ENCODE measurements at regions not wholly inside any gene's neighbourhood (a gene's known extent, or its start where the extent isn't known, plus 50 kb on each side); places are given as distances from the start of the nearest gene placed in this dataset.
A peak's percentile ranks its signal among the peaks of the same experiment; 100 is the strongest.

- H3K4me1 Mint-ChIP-seq, result no peaks in the 10 kb centered on the region
- TF ChIP-seq, protein P1, sequence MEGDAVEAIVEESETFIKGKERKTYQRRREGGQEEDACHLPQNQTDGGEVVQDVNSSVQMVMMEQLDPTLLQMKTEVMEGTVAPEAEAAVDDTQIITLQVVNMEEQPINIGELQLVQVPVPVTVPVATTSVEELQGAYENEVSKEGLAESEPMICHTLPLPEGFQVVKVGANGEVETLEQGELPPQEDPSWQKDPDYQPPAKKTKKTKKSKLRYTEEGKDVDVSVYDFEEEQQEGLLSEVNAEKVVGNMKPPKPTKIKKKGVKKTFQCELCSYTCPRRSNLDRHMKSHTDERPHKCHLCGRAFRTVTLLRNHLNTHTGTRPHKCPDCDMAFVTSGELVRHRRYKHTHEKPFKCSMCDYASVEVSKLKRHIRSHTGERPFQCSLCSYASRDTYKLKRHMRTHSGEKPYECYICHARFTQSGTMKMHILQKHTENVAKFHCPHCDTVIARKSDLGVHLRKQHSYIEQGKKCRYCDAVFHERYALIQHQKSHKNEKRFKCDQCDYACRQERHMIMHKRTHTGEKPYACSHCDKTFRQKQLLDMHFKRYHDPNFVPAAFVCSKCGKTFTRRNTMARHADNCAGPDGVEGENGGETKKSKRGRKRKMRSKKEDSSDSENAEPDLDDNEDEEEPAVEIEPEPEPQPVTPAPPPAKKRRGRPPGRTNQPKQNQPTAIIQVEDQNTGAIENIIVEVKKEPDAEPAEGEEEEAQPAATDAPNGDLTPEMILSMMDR (conservative IDR thresholded peaks at IDR 0.05), result no peak
- DNase-seq, result no peak
Measured at GRCh38 chr7:42833411-42833810, 78.5 kb downstream of the C7orf25 start.

GRCh38 chr7:42832667-42833066 is 79.2 kb downstream of the C7orf25 start:
- Mint-ChIP-seq H3K4me3 (no peak overlapping the region), H3K27ac (no peak overlapping the region)

More at GRCh38 chr7:42833411-42833810, 78.5 kb downstream of the C7orf25 start:
- Mint-ChIP-seq H3K27ac (no peak overlapping the region), H3K9me3 (no peaks in the 10 kb centered on the region), H3K36me3 (ENCODE audit: low read depth) (no peaks in the 10 kb centered on the region), H3K27me3 (ENCODE audit: insufficient read depth) (peaks cover 3% of the 10 kb centered on the region), H3K4me3 (no peak overlapping the region)
- WGBS, 2 experiments (ENCODE audit: insufficient coverage in 1 of 2, insufficient read length in 1 of 2), result 88 to 100% methylated on average over 1 to 4 of the region's 4 CpGs
- Histone ChIP-seq H3K9me3 (ENCODE audit: control insufficient read depth, low read length) (no peaks in the 10 kb centered on the region), H3K27me3 (ENCODE audit: control insufficient read depth, insufficient read depth, low read length, poor library complexity, severe bottlenecking) (no peaks in the 10 kb centered on the region), H3K4me1 (ENCODE audit: control insufficient read depth, insufficient read depth, low read length) (no peaks in the 10 kb centered on the region), H3K27ac (ENCODE audit: low read depth, low read length) (no peak overlapping the region), H3K36me3 (ENCODE audit: control insufficient read depth, insufficient read depth, low read length) (no peaks in the 10 kb centered on the region), H3K4me3 (ENCODE audit: low read length) (no peak overlapping the region), H3K9ac (ENCODE audit: extremely low read depth, low read length, poor library complexity, severe bottlenecking) (no peak overlapping the region)

DNA sequence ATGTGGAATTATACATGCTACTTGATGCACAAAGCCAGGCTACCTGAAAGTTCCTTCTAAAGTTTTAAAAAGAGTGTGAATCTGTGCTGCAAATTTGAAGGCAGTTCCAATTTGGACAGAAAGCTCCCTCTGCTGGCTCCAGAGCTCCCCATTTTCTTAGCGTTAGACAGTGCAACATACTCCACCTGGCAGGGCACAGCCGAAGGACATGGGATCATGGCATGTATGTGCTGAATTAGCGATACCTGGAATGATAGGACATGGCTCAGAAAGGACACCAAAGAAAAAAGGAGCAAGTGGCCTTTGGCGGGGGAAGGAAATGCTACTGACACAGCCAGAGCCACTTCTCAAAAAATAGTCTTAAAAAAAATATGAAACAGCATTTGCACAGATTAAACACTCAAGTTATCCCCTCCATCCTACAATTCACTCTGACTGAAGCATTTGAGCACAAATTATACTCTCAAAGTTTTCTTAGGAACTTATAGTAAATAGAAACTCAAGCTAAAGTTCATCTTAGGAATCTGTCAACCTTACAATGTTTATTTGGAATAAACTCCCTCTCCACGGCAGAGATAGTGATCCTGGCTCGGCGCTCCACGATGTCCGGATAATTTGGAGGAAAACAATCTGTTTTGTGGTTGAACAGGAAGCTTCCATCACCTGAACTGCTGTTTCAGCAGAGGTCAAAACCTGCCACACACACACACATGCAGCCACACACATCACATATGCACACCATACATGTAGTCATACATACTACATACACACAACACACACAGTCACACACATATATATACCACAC is 80.0 kb downstream of the C7orf25 start:
- peaks cover 3% of the 10 kb centered on the region for H3K27me3 Mint-ChIP-seq (ENCODE audit: insufficient read depth)
- H3K4me3 Mint-ChIP-seq, result no peak overlapping the region
- TF ChIP-seq, protein P1 (conservative IDR thresholded peaks at IDR 0.05), result peak; percentile 72
- no peaks in the 10 kb centered on the region for H3K36me3 ChIP-seq (ENCODE audit: control insufficient read depth, insufficient read depth, low read length)
- no peaks in the 10 kb centered on the region for H3K9me3 ChIP-seq (ENCODE audit: control insufficient read depth, low read length)
- WGBS, 2 experiments (ENCODE audit: insufficient coverage in 1 of 2, insufficient read length in 1 of 2), result 67 to 81% methylated on average over 3 to 9 of the region's 9 CpGs
- no peak overlapping the region for H3K4me3 ChIP-seq (ENCODE audit: low read length)
- no peaks in the 10 kb centered on the region for H3K36me3 Mint-ChIP-seq (ENCODE audit: low read depth)
- H3K4me1 ChIP-seq (ENCODE audit: control insufficient read depth, insufficient read depth, low read length), result no peaks in the 10 kb centered on the region
- H3K27ac Mint-ChIP-seq, result no peak overlapping the region
- no peak overlapping the region for H3K27ac ChIP-seq (ENCODE audit: low read depth, low read length)
- no peak overlapping the region for H3K9ac ChIP-seq (ENCODE audit: extremely low read depth, low read length, poor library complexity, severe bottlenecking)
- peak; percentile 66 for DNase-seq
- H3K4me1 Mint-ChIP-seq, result no peaks in the 10 kb centered on the region
- no peaks in the 10 kb centered on the region for H3K27me3 ChIP-seq (ENCODE audit: control insufficient read depth, insufficient read depth, low read length, poor library complexity, severe bottlenecking)
- H3K9me3 Mint-ChIP-seq, result no peaks in the 10 kb centered on the region

More at GRCh38 chr7:42832667-42833066, 79.2 kb downstream of the C7orf25 start:
- no peaks in the 10 kb centered on the region for H3K4me1 ChIP-seq (ENCODE audit: control insufficient read depth, insufficient read depth, low read length)
- TF ChIP-seq, protein P1 (conservative IDR thresholded peaks at IDR 0.05), result no peak
- Mint-ChIP-seq H3K27me3 (ENCODE audit: insufficient read depth) (peaks cover 3% of the 10 kb centered on the region), H3K36me3 (ENCODE audit: low read depth) (no peaks in the 10 kb centered on the region), H3K9me3 (no peaks in the 10 kb centered on the region), H3K4me1 (no peaks in the 10 kb centered on the region)
- H3K9ac ChIP-seq (ENCODE audit: extremely low read depth, low read length, poor library complexity, severe bottlenecking), result no peak overlapping the region
- no peaks in the 10 kb centered on the region for H3K9me3 ChIP-seq (ENCODE audit: control insufficient read depth, low read length)
- DNase-seq, result no peak
- no peaks in the 10 kb centered on the region for H3K36me3 ChIP-seq (ENCODE audit: control insufficient read depth, insufficient read depth, low read length)
- no peak overlapping the region for H3K4me3 ChIP-seq (ENCODE audit: low read length)
- H3K27me3 ChIP-seq (ENCODE audit: control insufficient read depth, insufficient read depth, low read length, poor library complexity, severe bottlenecking), result no peaks in the 10 kb centered on the region
- H3K27ac ChIP-seq (ENCODE audit: low read depth, low read length), result no peak overlapping the region

Data from endodermal cell (in vitro differentiated cells).